ENCODE measurements at regions not wholly inside any gene's neighbourhood (a gene's known extent, or its start where the extent isn't known, plus 50 kb on each side); places are given as distances from the start of the nearest gene placed in this dataset.
"Not testable (repeated sequence)": the region's sequence is repeated elsewhere in the genome, so short reads cannot be mapped to it uniquely, and the experiment has no call there.

- H3K9ac ChIP-seq (ENCODE audit: low read depth, low read length): no peak overlapping the region
- H3K4me1 ChIP-seq (ENCODE audit: control insufficient read depth, insufficient read depth, low read length): no peaks in the 10 kb centered on the region
- H3K4me3 ChIP-seq (ENCODE audit: low read depth, low read length): no peak overlapping the region
- no peak overlapping the region for H3K27ac ChIP-seq (ENCODE audit: low read depth, low read length)
- H3K9me3 ChIP-seq (ENCODE audit: control insufficient read depth, insufficient read depth, low read length): no peaks in the 10 kb centered on the region
- H3K36me3 ChIP-seq (ENCODE audit: control insufficient read depth, insufficient read depth, low read length): no peaks in the 10 kb centered on the region
- H3K27me3 ChIP-seq (ENCODE audit: control insufficient read depth, insufficient read depth, low read length): no peaks in the 10 kb centered on the region
Observed at GRCh38 chr11:29634244-29634643, 382.6 kb downstream of the KCNA4 start.

GRCh38 chr11:29629286-29629685 is 387.5 kb downstream of the KCNA4 start:
- no peaks in the 10 kb centered on the region for H3K27me3 ChIP-seq (ENCODE audit: control insufficient read depth, insufficient read depth, low read length)
- H3K9me3 ChIP-seq (ENCODE audit: control insufficient read depth, insufficient read depth, low read length): no peaks in the 10 kb centered on the region

GRCh38 chr11:29628609-29629008 is 388.2 kb downstream of the KCNA4 start:
- Histone ChIP-seq H3K9ac (ENCODE audit: low read depth, low read length) (no peak overlapping the region), H3K9me3 (ENCODE audit: control insufficient read depth, insufficient read depth, low read length) (no peaks in the 10 kb centered on the region), H3K4me1 (ENCODE audit: control insufficient read depth, insufficient read depth, low read length) (peaks cover 12% of the 10 kb centered on the region), H3K36me3 (ENCODE audit: control insufficient read depth, insufficient read depth, low read length) (no peaks in the 10 kb centered on the region), H3K27me3 (ENCODE audit: control insufficient read depth, insufficient read depth, low read length) (no peaks in the 10 kb centered on the region), H3K27ac (ENCODE audit: low read depth, low read length) (no peak overlapping the region), H3K4me3 (ENCODE audit: low read depth, low read length) (no peak overlapping the region)

More at GRCh38 chr11:29629286-29629685, 387.5 kb downstream of the KCNA4 start:
- Histone ChIP-seq H3K27ac (ENCODE audit: low read depth, low read length) (no peak overlapping the region), H3K4me3 (ENCODE audit: low read depth, low read length) (no peak overlapping the region), H3K36me3 (ENCODE audit: control insufficient read depth, insufficient read depth, low read length) (no peaks in the 10 kb centered on the region), H3K4me1 (ENCODE audit: control insufficient read depth, insufficient read depth, low read length) (peaks cover 8% of the 10 kb centered on the region; the same call in 1 of the 2 replicates), H3K9ac (ENCODE audit: low read depth, low read length) (no peak overlapping the region)

- Histone ChIP-seq H3K27ac (ENCODE audit: low read depth, low read length) (no peak overlapping the region), H3K27me3 (ENCODE audit: control insufficient read depth, insufficient read depth, low read length) (no peaks in the 10 kb centered on the region), H3K4me3 (ENCODE audit: low read depth, low read length) (no peak overlapping the region), H3K4me1 (ENCODE audit: control insufficient read depth, insufficient read depth, low read length) (peaks cover 22% of the 10 kb centered on the region), H3K9ac (ENCODE audit: low read depth, low read length) (no peak overlapping the region), H3K36me3 (ENCODE audit: control insufficient read depth, insufficient read depth, low read length) (no peaks in the 10 kb centered on the region), H3K9me3 (ENCODE audit: control insufficient read depth, insufficient read depth, low read length) (no peaks in the 10 kb centered on the region)
Observed at GRCh38 chr11:29627541-29627940, 389.3 kb downstream of the KCNA4 start.

- peaks cover 29% of the 10 kb centered on the region for H3K4me1 ChIP-seq (ENCODE audit: control insufficient read depth, insufficient read depth, low read length)
- no peaks in the 10 kb centered on the region for H3K9me3 ChIP-seq (ENCODE audit: control insufficient read depth, insufficient read depth, low read length)
- H3K9ac ChIP-seq (ENCODE audit: low read depth, low read length): peak overlapping the region; percentile 66
- no peaks in the 10 kb centered on the region for H3K27me3 ChIP-seq (ENCODE audit: control insufficient read depth, insufficient read depth, low read length)
- H3K4me3 ChIP-seq (ENCODE audit: low read depth, low read length): peak overlapping the region; percentile 44
- no peaks in the 10 kb centered on the region for H3K36me3 ChIP-seq (ENCODE audit: control insufficient read depth, insufficient read depth, low read length)
- H3K27ac ChIP-seq (ENCODE audit: low read depth, low read length): peak overlapping the region; percentile 76
Observed at GRCh38 chr11:29623144-29623722, 393.6 kb downstream of the KCNA4 start.

DNA sequence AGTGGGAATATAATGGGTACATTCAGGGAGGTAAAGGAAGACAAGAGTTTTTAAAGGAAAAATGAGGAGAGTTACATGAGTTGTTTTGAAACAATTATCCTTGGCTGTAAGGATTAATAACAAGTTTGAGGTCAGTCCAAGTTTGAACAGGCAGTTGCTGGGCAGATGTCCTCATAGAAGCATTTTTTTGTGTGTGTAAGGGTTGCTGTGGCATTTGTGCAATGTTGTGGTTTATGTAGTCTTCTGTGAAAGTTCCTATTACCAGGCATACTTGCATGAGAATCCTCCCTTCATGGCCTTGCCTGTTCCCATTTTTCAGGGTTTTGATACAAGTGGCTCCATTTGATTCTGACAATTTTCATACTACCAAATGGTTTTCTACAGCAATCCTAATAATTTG is 400.2 kb downstream of the KCNA4 start:
- Histone ChIP-seq H3K4me3 (ENCODE audit: low read depth, low read length) (no peak overlapping the region), H3K9me3 (ENCODE audit: control insufficient read depth, insufficient read depth, low read length) (no peaks in the 10 kb centered on the region), H3K36me3 (ENCODE audit: control insufficient read depth, insufficient read depth, low read length) (no peaks in the 10 kb centered on the region), H3K9ac (ENCODE audit: low read depth, low read length) (no peak overlapping the region), H3K4me1 (ENCODE audit: control insufficient read depth, insufficient read depth, low read length) (no peaks in the 10 kb centered on the region), H3K27me3 (ENCODE audit: control insufficient read depth, insufficient read depth, low read length) (no peaks in the 10 kb centered on the region), H3K27ac (ENCODE audit: low read depth, low read length) (no peak overlapping the region)

GRCh38 chr11:29612423-29612822 is 404.4 kb downstream of the KCNA4 start:
- no peaks in the 10 kb centered on the region for H3K27me3 ChIP-seq (ENCODE audit: control insufficient read depth, insufficient read depth, low read length)
- no peaks in the 10 kb centered on the region for H3K36me3 ChIP-seq (ENCODE audit: control insufficient read depth, insufficient read depth, low read length)
- no peaks in the 10 kb centered on the region for H3K9me3 ChIP-seq (ENCODE audit: control insufficient read depth, insufficient read depth, low read length)
- H3K9ac ChIP-seq (ENCODE audit: low read depth, low read length): no peak overlapping the region
- no peak overlapping the region for H3K27ac ChIP-seq (ENCODE audit: low read depth, low read length)
- H3K4me3 ChIP-seq (ENCODE audit: low read depth, low read length): no peak overlapping the region
- H3K4me1 ChIP-seq (ENCODE audit: control insufficient read depth, insufficient read depth, low read length): no peaks in the 10 kb centered on the region

DNA sequence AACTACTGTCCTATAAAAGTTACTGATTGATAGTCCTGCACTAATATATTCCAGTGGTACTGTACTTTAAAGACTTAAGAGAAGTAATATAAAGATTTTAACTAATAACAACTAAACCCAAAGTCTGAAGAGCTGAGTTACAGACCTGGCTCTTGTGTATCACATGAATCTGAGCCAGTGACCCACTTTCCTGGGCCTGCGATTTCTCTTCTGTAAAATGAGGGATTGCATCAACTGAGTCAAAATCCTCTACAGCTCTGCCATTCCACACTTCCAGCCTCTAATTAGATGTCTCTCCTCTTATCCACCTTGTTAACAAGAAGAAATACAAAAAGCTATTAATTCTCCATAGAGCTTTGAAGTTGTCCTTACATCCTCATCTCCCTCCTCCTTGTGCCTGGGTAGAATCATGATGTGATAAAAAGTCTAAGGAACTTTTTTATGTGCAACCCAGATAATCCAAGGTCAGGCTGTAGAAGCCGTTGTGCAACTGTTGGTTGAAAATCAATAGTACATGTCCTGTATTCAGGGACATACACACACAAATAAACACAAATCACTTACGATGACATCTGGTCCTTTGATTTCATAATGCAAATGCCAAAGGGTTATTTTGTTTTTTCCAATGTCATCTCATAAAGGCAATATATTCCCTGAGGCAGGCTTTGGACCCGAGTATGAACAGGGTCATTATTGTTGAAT is 410.3 kb downstream of the KCNA4 start:
- no peak overlapping the region for H3K9ac ChIP-seq (ENCODE audit: low read depth, low read length)

DNA sequence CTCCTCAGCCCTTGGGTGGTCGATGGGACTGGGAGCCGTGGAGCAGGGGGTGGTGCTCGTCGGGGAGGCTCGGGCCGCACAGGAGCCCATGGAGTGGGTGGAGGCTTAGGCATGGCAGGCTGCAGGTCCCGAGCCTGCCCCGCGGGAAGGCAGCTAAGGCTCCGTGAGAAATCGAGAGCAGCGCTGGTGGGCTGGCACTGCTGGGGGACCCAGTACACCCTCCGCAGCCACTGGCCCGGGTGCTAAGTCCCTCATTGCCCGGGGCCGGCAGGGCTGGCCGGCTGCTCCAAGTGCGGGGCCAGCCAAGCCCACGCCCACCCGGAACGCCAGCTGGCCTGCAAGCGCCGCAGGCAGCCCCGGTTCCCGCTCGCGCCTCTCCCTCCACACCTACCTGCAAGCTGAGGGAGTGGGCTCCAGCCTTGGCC is 416.7 kb downstream of the KCNA4 start:
- H3K4me3 ChIP-seq (ENCODE audit: low read depth, low read length); H3K9ac ChIP-seq (ENCODE audit: low read depth, low read length); H3K27ac ChIP-seq (ENCODE audit: low read depth, low read length); H3K4me1 ChIP-seq (ENCODE audit: control insufficient read depth, insufficient read depth, low read length); H3K9me3 ChIP-seq (ENCODE audit: control insufficient read depth, insufficient read depth, low read length); H3K36me3 ChIP-seq (ENCODE audit: control insufficient read depth, insufficient read depth, low read length); H3K27me3 ChIP-seq (ENCODE audit: control insufficient read depth, insufficient read depth, low read length): not testable (repeated sequence)

More for the DNA sequence above, 410.3 kb downstream of the KCNA4 start:
- H3K4me3 ChIP-seq (ENCODE audit: low read depth, low read length): no peak overlapping the region
- no peaks in the 10 kb centered on the region for H3K9me3 ChIP-seq (ENCODE audit: control insufficient read depth, insufficient read depth, low read length)
- H3K36me3 ChIP-seq (ENCODE audit: control insufficient read depth, insufficient read depth, low read length): no peaks in the 10 kb centered on the region
- H3K27ac ChIP-seq (ENCODE audit: low read depth, low read length): no peak overlapping the region
- peaks cover 4% of the 10 kb centered on the region; the same call in 1 of the 2 replicates for H3K4me1 ChIP-seq (ENCODE audit: control insufficient read depth, insufficient read depth, low read length)
- no peaks in the 10 kb centered on the region for H3K27me3 ChIP-seq (ENCODE audit: control insufficient read depth, insufficient read depth, low read length)

- Histone ChIP-seq H3K9ac (ENCODE audit: low read depth, low read length) (no peak overlapping the region), H3K4me1 (ENCODE audit: control insufficient read depth, insufficient read depth, low read length) (no peaks in the 10 kb centered on the region), H3K27me3 (ENCODE audit: control insufficient read depth, insufficient read depth, low read length) (no peaks in the 10 kb centered on the region), H3K4me3 (ENCODE audit: low read depth, low read length) (no peak overlapping the region), H3K27ac (ENCODE audit: low read depth, low read length) (no peak overlapping the region), H3K36me3 (ENCODE audit: control insufficient read depth, insufficient read depth, low read length) (no peaks in the 10 kb centered on the region), H3K9me3 (ENCODE audit: control insufficient read depth, insufficient read depth, low read length) (no peaks in the 10 kb centered on the region; the same call in 1 of the 2 replicates)
Observed at GRCh38 chr11:29584342-29584741, 432.5 kb downstream of the KCNA4 start.

GRCh38 chr11:29578806-29579205 is 438.0 kb downstream of the KCNA4 start:
- H3K36me3 ChIP-seq (ENCODE audit: control insufficient read depth, insufficient read depth, low read length): no peaks in the 10 kb centered on the region
- H3K27me3 ChIP-seq (ENCODE audit: control insufficient read depth, insufficient read depth, low read length): no peaks in the 10 kb centered on the region
- no peaks in the 10 kb centered on the region for H3K4me1 ChIP-seq (ENCODE audit: control insufficient read depth, insufficient read depth, low read length)
- H3K27ac ChIP-seq (ENCODE audit: low read depth, low read length): no peak overlapping the region
- no peak overlapping the region for H3K4me3 ChIP-seq (ENCODE audit: low read depth, low read length)
- H3K9me3 ChIP-seq (ENCODE audit: control insufficient read depth, insufficient read depth, low read length): no peaks in the 10 kb centered on the region; the same call in 1 of the 2 replicates
- no peak overlapping the region for H3K9ac ChIP-seq (ENCODE audit: low read depth, low read length)
